ENCODE measurements at regions not wholly inside any gene's neighbourhood (a gene's known extent, or its start where the extent isn't known, plus 50 kb on each side); places are given as distances from the start of the nearest gene placed in this dataset.

DNA sequence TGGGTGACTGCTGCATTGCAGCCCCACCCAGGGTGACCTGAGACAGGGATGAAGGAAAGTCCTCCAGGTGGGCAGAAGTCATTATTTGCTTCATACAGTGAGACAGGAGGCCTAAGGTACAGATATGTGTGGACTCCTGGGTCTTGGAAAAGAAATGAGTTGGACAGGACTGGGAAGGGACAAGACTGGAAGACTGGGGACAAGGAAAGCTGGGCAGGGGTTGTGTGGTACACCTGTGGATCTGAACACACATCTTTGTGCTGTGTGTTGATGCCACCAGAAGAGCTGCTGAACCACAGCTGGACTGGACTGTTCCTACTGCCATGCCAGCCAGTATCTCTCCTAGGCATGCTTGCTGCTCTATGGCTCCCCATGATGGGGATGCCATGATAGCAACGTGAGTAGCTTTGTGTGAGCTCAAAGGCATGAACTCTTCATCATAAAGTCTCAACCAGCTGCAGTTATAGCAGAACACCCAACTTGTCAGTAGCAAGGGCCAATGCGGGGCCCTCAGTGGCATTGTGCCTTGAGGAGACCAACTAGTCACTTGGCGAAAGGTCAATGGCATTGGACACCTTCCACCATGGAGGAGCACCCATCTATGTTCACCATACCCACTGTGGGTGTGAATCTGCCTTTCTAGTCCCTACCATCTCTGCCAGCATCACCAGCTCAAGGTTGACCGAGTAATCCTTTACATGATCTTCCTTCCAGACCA, 76.0 kb upstream of the GRB10 start:
- TF ChIP-seq CTCF (IDR thresholded peaks at IDR 0.05; ENCODE audit: borderline replicate concordance, extremely low read depth, low read length, poor library complexity, severe bottlenecking) (no peak), EZH2 (IDR thresholded peaks at IDR 0.05; ENCODE audit: borderline replicate concordance, low read depth, low read length, severe bottlenecking) (no peak)
